ENCODE measurements at regions not wholly inside any gene's neighbourhood (a gene's known extent, or its start where the extent isn't known, plus 50 kb on each side); places are given as distances from the start of the nearest gene placed in this dataset.

GRCh38 chr16:64149756-64150155 lies 972.1 kb downstream of the CDH11 start:
- TF ChIP-seq CEBPB (IDR thresholded peaks at IDR 0.05) = no peak
- TF ChIP-seq RAD21 (IDR thresholded peaks at IDR 0.05; ENCODE audit: low read depth) = no peak
- no peak for TF ChIP-seq TCF12 (IDR thresholded peaks at IDR 0.05; ENCODE audit: low read depth)
- TF ChIP-seq, protein P1, sequence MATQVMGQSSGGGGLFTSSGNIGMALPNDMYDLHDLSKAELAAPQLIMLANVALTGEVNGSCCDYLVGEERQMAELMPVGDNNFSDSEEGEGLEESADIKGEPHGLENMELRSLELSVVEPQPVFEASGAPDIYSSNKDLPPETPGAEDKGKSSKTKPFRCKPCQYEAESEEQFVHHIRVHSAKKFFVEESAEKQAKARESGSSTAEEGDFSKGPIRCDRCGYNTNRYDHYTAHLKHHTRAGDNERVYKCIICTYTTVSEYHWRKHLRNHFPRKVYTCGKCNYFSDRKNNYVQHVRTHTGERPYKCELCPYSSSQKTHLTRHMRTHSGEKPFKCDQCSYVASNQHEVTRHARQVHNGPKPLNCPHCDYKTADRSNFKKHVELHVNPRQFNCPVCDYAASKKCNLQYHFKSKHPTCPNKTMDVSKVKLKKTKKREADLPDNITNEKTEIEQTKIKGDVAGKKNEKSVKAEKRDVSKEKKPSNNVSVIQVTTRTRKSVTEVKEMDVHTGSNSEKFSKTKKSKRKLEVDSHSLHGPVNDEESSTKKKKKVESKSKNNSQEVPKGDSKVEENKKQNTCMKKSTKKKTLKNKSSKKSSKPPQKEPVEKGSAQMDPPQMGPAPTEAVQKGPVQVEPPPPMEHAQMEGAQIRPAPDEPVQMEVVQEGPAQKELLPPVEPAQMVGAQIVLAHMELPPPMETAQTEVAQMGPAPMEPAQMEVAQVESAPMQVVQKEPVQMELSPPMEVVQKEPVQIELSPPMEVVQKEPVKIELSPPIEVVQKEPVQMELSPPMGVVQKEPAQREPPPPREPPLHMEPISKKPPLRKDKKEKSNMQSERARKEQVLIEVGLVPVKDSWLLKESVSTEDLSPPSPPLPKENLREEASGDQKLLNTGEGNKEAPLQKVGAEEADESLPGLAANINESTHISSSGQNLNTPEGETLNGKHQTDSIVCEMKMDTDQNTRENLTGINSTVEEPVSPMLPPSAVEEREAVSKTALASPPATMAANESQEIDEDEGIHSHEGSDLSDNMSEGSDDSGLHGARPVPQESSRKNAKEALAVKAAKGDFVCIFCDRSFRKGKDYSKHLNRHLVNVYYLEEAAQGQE (IDR thresholded peaks at IDR 0.05; ENCODE audit: low read depth) = no peak
- no peak for TF ChIP-seq EP300 (IDR thresholded peaks at IDR 0.05; ENCODE audit: borderline replicate concordance)
